ENCODE measurements at regions not wholly inside any gene's neighbourhood (a gene's known extent, or its start where the extent isn't known, plus 50 kb on each side); places are given as distances from the start of the nearest gene placed in this dataset.

GRCh38 chr4:72805284-72805683 is 236.3 kb upstream of the ADAMTS3 start:
- no peaks in the 10 kb centered on the region for H3K4me1 ChIP-seq
- no peaks in the 10 kb centered on the region for H3K36me3 ChIP-seq
- H3K9me3 ChIP-seq, result no peaks in the 10 kb centered on the region
- ATAC-seq (no peak), FAIRE-seq (no peak), DNase-seq (no peak)
- no peak for TF ChIP-seq CTCF (IDR thresholded peaks at IDR 0.05)
- H3K27ac ChIP-seq, result no peak overlapping the region
- H3K27me3 ChIP-seq, result no peaks in the 10 kb centered on the region
- no peak overlapping the region for H3K4me3 ChIP-seq
- WGBS, 2 donors, result 45 to 47% methylated on average over 2 of the region's 2 CpGs
- intact Hi-C loops (cut with DNase I), result no loop called here

GRCh38 chr4:72797486-72797885 is 228.5 kb upstream of the ADAMTS3 start:
- 44 to 55% methylated on average over 1 of the region's 1 CpG for WGBS, 2 donors
- Histone ChIP-seq H3K9me3 (no peaks in the 10 kb centered on the region), H3K4me3 (no peak overlapping the region), H3K4me1 (no peaks in the 10 kb centered on the region), H3K36me3 (no peaks in the 10 kb centered on the region), H3K27ac (no peak overlapping the region), H3K27me3 (no peaks in the 10 kb centered on the region)
- ATAC-seq, result no peak
- DNase-seq, result no peak
- intact Hi-C loops (cut with DNase I), result no loop called here
- TF ChIP-seq CTCF (IDR thresholded peaks at IDR 0.05), result no peak
- FAIRE-seq, result no peak

GRCh38 chr4:72791054-72791453 is 222.0 kb upstream of the ADAMTS3 start:
- no peak overlapping the region for H3K4me3 ChIP-seq
- 14 to 61% methylated on average over 2 of the region's 2 CpGs for WGBS, 2 donors
- FAIRE-seq, result no peak
- ATAC-seq, result no peak
- no peak overlapping the region for H3K27ac ChIP-seq
- H3K36me3 ChIP-seq, result no peaks in the 10 kb centered on the region
- H3K27me3 ChIP-seq, result no peaks in the 10 kb centered on the region
- intact Hi-C loops (cut with DNase I), result no loop called here
- H3K4me1 ChIP-seq, result no peaks in the 10 kb centered on the region
- no peak for TF ChIP-seq CTCF (IDR thresholded peaks at IDR 0.05)
- H3K9me3 ChIP-seq, result no peaks in the 10 kb centered on the region
- DNase-seq, result no peak

GRCh38 chr4:72786401-72786990 is 217.5 kb upstream of the ADAMTS3 start:
- no peak for TF ChIP-seq CTCF (IDR thresholded peaks at IDR 0.05)
- no peaks in the 10 kb centered on the region for H3K9me3 ChIP-seq
- no peak overlapping the region for H3K27ac ChIP-seq
- H3K36me3 ChIP-seq, result no peaks in the 10 kb centered on the region
- intact Hi-C loops (cut with DNase I), result no loop called here
- 55 to 67% methylated on average over 6 of the region's 6 CpGs for WGBS, 2 donors
- FAIRE-seq, result no peak
- no peaks in the 10 kb centered on the region for H3K27me3 ChIP-seq
- DNase-seq, result no peak
- ATAC-seq, result no peak
- no peaks in the 10 kb centered on the region for H3K4me1 ChIP-seq
- no peak overlapping the region for H3K4me3 ChIP-seq

GRCh38 chr4:72779241-72779640 is 210.2 kb upstream of the ADAMTS3 start:
- H3K36me3 ChIP-seq, result no peaks in the 10 kb centered on the region
- no peak for DNase-seq
- H3K9me3 ChIP-seq, result no peaks in the 10 kb centered on the region
- H3K27ac ChIP-seq, result no peak overlapping the region
- no peak overlapping the region for H3K4me3 ChIP-seq
- intact Hi-C loops (cut with DNase I), result no loop called here
- WGBS, 2 donors, result 69 to 80% methylated on average over 4 of the region's 4 CpGs
- TF ChIP-seq CTCF (IDR thresholded peaks at IDR 0.05), result no peak
- ATAC-seq, result no peak
- no peaks in the 10 kb centered on the region for H3K4me1 ChIP-seq
- FAIRE-seq, result no peak
- H3K27me3 ChIP-seq, result no peaks in the 10 kb centered on the region

Data from pancreas (tissue), 10 donors.